ENCODE measurements at regions not wholly inside any gene's neighbourhood (a gene's known extent, or its start where the extent isn't known, plus 50 kb on each side); places are given as distances from the start of the nearest gene placed in this dataset.

- TF ChIP-seq BCLAF1 (IDR thresholded peaks at IDR 0.05) (no peak), EGR1 (IDR thresholded peaks at IDR 0.05; ENCODE audit: borderline replicate concordance in 1 of 2, low read depth in 2 of 2, low read length in 2 of 2) (no peak), FOXM1 (IDR thresholded peaks at IDR 0.05; ENCODE audit: low read depth, low read length) (no peak), EP300 (IDR thresholded peaks at IDR 0.05; ENCODE audit: borderline replicate concordance in 1 of 2, control insufficient read depth in 1 of 2, low read depth in 2 of 2, low read length in 2 of 2) (no peak), NFYB (IDR thresholded peaks at IDR 0.05; ENCODE audit: insufficient read depth, low read depth, low read length) (no peak)
These were observed 119.2 kb downstream of the TSEN15 start (continued) for GRCh38 chr1:184170719-184171118.

DNA sequence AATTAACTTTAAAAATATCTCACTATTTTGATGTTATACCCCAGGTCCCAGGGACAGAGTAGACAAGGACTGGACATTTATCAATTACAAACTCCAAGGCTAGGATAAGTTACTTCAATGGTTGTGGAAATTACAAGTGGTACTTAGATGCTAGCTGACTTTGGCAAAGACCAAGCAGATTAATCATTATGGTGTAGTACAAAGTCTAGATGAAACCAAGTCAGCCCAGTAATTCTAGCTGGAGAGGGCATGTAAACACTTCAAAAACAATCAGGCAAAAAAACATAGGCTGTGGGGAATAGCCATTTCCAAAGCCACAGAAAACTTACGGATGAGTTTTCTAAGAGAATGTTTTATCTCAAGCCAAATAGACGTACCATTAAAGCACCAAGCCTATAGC, 124.5 kb downstream of the TSEN15 start:
- SMC1A ChIA-PET (ENCODE audit: uncharacterized antibody, unreplicated experiment), result no interaction called here
- Histone ChIP-seq H3K9me3 (replicated peaks; ENCODE audit: control insufficient read depth, insufficient read depth, low read length) (no peaks in the 10 kb centered on the region; the same call in 2 of the 3 replicates), H3K4me1 (ENCODE audit: control insufficient read depth, insufficient read depth, low read length) (no peaks in the 10 kb centered on the region), H3K79me2 (ENCODE audit: control insufficient read depth, insufficient read depth, low read length) (no peaks in the 10 kb centered on the region), H3K9ac (ENCODE audit: control insufficient read depth, insufficient read depth, low read length) (no peak overlapping the region), H3K4me2 (ENCODE audit: control insufficient read depth, insufficient read depth) (no peak overlapping the region), H3K4me3 (no peak overlapping the region), H3K27ac (ENCODE audit: control insufficient read depth, insufficient read depth) (no peak overlapping the region), H3K27me3 (replicated peaks in 1 of 2; ENCODE audit: control insufficient read depth in 2 of 2, insufficient read depth in 2 of 2, low read length in 1 of 2) (no peaks in the 10 kb centered on the region), H4K20me1 (ENCODE audit: control insufficient read depth, insufficient read depth) (no peaks in the 10 kb centered on the region), H3K36me3 (ENCODE audit: control insufficient read depth in 2 of 2, insufficient read depth in 2 of 2, low read length in 1 of 2) (no peaks in the 10 kb centered on the region), H2AFZ (ENCODE audit: control insufficient read depth, low read depth, low read length) (no peak overlapping the region)
- RAD21 ChIA-PET (ENCODE audit: unreplicated experiment), result no interaction called here
- no peak for ATAC-seq
- POLR2A ChIA-PET, result no interaction called here
- in situ Hi-C loops (cut with MboI) (no loop called here), intact Hi-C loops (cut with micrococcal nuclease; ENCODE audit: unreplicated experiment) (no loop called here)
- CTCF ChIA-PET, result no interaction called here
- no peak for DNase-seq (ENCODE audit: low read depth, low spot score)
- no TSS peak for BruUV-seq (replicated peaks)
- TF ChIP-seq TARDBP (IDR thresholded peaks at IDR 0.05; ENCODE audit: borderline replicate concordance), result no peak
- no peak for TF ChIP-seq NR2C1 (IDR thresholded peaks at IDR 0.05)
- no peak for TF ChIP-seq MTA3 (IDR thresholded peaks at IDR 0.05; ENCODE audit: borderline replicate concordance, low read length)
- FAIRE-seq, result no peak
- 89% methylated on average over 2 of the region's 2 CpGs for WGBS (ENCODE audit: insufficient coverage, insufficient replicate concordance, low lambda C conversion rate, missing lambda C conversion rate)

Measured in GM12878 (cell line).